Activated naive CD8-positive, alpha-beta T cell treated with anti-CD3 and anti-CD28 coated beads, Interleukin-2, amount 10 ng/mL, durations not matched to agents 7 days and 5 days (primary cell): ENCODE measurements at regions not wholly inside any gene's neighbourhood (a gene's known extent, or its start where the extent isn't known, plus 50 kb on each side); places are given as distances from the start of the nearest gene placed in this dataset.
"Not testable (repeated sequence)": the region's sequence is repeated elsewhere in the genome, so short reads cannot be mapped to it uniquely, and the experiment has no call there.

ENCODE experiments used
- ATAC-seq: fragments of 150-1000 bp; cut with Tn5 transposase; one replicate; pipeline ENCODE4 v1.10.0; 2021; ENCODE audit warnings: low read depth, moderate library complexity
- POLR2A ChIA-PET: fragments of 350-600 bp; sonication (Branson Sonifier 250); formaldehyde crosslinking; loops from one replicate; lab custom pipeline; 2021; ENCODE audit warnings: antibody characterized with exemption; lab: Charles Lee
- DNase-seq: peaks from one replicate; pipeline ENCODE4 v3.0.0; 2021
- H3K27ac Mint-ChIP-seq: one replicate; pipeline ENCODE4 v1.8.0; 2022; ENCODE audit warnings: mild to moderate bottlenecking, mixed read lengths
- H3K27me3 Mint-ChIP-seq: one replicate; pipeline ENCODE4 v1.8.0; 2022; ENCODE audit warnings: mild to moderate bottlenecking, moderate library complexity, mixed read lengths
- H3K36me3 Mint-ChIP-seq: one replicate; pipeline ENCODE4 v1.8.0; 2021; ENCODE audit warnings: mild to moderate bottlenecking, mixed read lengths
- H3K4me1 Mint-ChIP-seq: one replicate; pipeline ENCODE4 v1.8.0; 2021; ENCODE audit warnings: mixed read lengths
- H3K4me3 Mint-ChIP-seq: one replicate; pipeline ENCODE4 v1.8.0; 2022; ENCODE audit warnings: mild to moderate bottlenecking, moderate library complexity, mixed read lengths
- H3K9me3 Mint-ChIP-seq: one replicate; pipeline ENCODE4 v1.8.0; 2021; ENCODE audit warnings: mixed read lengths

DNA sequence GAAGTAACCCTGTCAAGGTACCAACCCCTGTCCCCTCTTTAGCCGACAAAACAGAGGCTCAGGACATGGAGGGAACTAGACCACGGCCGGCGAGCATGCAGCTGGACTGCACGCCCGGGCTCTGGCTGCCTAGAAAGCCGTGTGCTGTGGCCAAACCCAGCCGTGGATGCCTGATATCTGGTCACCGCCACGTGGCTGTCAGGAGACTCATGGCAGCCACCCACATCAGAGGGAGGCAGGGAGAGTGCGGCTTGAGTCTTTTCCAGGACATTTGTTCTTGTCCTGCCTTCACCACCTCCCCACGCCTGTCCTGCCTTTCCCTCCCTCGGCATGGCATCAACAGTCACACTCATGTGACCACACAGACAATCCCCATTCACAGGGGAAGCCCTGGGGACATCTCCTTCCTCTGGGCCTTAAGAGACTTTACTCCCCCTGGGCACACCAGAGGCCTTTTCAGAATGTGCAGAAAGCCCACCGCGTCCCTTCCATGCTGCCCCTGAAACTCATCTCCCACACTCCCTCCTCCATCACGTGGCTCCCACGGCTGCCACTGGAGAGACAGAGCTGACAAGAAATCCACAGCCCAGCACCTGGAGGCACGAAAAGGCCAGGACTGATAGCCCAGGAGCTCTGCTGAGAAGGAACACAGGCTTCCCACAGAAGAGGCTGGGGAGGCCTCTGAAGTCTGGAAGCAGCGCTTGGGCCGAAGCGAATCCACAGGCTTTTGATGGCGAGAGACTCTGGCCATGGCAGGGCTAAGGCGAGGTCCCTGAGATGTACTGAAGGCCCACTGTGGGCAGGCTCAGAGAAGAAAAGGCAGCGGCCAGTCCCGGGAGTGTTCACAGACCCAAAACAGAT, 71.2 kb upstream of the IQSEC1 start:
- DNase-seq = peak; percentile 23
- no peak overlapping the region for H3K27ac Mint-ChIP-seq
- POLR2A ChIA-PET = no interaction called here
- H3K4me1 Mint-ChIP-seq = no peaks in the 10 kb centered on the region
- H3K27me3 Mint-ChIP-seq = peaks cover 4% of the 10 kb centered on the region
- H3K4me3 Mint-ChIP-seq = no peak overlapping the region
- H3K36me3 Mint-ChIP-seq = no peaks in the 10 kb centered on the region
- no peak for ATAC-seq
- H3K9me3 Mint-ChIP-seq = no peaks in the 10 kb centered on the region

DNA sequence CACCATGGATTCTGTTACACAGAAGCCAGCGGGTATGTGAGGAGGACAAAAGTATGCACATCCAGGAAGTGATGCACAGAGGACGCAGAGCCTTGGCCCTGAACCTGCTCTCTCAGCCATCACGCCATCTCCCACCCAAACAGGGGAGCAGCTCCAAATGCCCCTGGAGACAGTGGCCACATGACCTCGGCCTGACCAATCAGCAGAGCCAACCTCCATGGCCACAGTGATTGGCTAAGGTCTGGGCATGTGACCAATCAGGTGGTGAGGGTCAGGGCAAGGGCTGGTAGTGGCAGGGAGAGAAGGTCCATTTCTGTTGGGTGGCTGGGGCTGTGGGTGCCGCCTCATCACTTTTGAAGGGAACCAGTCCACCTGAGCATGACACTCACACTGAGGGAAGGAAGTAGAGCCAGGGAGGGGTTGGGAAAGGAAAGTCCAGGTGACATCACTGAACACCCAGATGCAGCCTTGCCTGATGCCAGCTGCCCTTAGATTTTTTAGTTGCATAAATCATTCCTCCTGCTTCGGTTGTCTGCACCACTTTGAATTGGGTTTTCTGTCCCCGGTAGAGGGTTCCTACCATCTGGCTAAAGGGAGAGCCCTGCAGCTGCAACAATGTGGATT, 70.3 kb upstream of the IQSEC1 start:
- no peak overlapping the region for H3K27ac Mint-ChIP-seq
- no peaks in the 10 kb centered on the region for H3K4me1 Mint-ChIP-seq
- H3K9me3 Mint-ChIP-seq = no peaks in the 10 kb centered on the region
- POLR2A ChIA-PET = no interaction called here
- ATAC-seq = no peak
- peaks cover 4% of the 10 kb centered on the region for H3K27me3 Mint-ChIP-seq
- DNase-seq = peak; percentile 13
- no peak overlapping the region for H3K4me3 Mint-ChIP-seq
- H3K36me3 Mint-ChIP-seq = no peaks in the 10 kb centered on the region

DNA sequence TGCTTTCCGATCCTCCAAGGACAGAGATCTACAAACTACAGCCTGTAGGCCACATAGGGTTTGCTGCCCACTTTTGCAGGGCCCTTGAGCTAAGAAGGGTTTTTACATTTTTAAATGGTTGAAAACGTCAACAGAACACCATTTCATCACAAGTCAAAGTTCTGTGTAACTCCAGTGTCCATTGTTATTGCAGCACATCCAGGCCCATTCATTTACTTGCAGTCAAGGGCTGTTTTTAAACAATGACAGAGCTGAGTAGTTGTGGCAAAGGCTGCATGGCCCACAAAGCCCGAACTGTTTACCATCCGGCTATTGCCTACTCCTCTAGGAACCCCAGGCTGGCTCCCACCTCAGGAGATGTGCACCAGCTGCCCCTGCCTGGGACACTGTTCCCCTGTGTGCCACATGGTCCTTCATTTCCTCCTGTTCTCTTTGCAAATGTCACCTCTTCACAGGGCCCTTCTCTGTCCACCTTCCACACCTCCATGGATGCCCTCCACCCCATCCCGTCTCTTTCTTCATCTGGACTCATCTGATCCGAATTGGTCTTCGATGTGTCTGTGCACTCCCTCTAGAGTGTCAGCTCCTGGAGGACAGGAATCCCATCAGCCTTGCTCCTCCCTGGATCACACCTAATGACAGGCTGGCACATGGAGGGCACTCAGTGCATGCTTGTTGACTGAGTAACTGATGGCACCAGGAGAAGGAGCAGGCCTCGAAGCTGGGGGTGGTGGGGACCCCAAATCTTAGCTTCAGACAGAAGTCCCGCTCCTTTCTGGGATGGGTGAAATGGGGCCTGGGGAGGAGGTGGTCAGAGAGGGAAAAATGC, 69.5 kb upstream of the IQSEC1 start:
- Mint-ChIP-seq H3K27ac (no peak overlapping the region), H3K36me3 (no peaks in the 10 kb centered on the region), H3K4me1 (no peaks in the 10 kb centered on the region), H3K27me3 (peaks cover 4% of the 10 kb centered on the region), H3K9me3 (no peaks in the 10 kb centered on the region), H3K4me3 (no peak overlapping the region)
- peak; percentile 15 for DNase-seq
- POLR2A ChIA-PET = no interaction called here
- no peak for ATAC-seq

DNA sequence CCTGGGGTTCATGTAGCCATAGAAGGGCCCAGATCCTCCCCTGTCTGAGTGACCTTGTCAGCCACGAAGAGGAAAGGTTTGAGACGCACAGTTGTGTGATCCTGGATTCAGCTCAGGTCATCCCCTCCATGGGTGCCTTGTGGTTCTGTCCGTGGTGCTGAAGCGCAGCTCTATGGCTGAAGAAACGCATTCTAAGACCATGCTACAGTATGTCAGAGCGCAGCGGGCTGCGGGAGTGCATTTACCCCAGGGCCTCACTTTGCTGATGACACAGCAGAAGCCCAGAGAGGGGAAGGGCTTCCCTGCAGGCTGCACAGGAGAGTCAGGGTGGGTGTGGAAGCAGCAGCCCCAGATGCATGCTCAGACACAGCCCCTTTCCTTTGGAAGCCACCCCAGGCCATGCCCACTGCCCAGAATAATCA, 68.8 kb upstream of the IQSEC1 start:
- Mint-ChIP-seq H3K4me1 (no peaks in the 10 kb centered on the region), H3K9me3 (no peaks in the 10 kb centered on the region), H3K27ac (no peak overlapping the region), H3K4me3 (no peak overlapping the region), H3K27me3 (peaks cover 4% of the 10 kb centered on the region), H3K36me3 (no peaks in the 10 kb centered on the region)
- POLR2A ChIA-PET = interaction anchor here (1.2 kb wide), 1 partner anchor 14 kb away, joined by 3 read pairs; no protein-coding TSS in a partner anchor
- ATAC-seq (peak; percentile 74), DNase-seq (peak; percentile 57)

DNA sequence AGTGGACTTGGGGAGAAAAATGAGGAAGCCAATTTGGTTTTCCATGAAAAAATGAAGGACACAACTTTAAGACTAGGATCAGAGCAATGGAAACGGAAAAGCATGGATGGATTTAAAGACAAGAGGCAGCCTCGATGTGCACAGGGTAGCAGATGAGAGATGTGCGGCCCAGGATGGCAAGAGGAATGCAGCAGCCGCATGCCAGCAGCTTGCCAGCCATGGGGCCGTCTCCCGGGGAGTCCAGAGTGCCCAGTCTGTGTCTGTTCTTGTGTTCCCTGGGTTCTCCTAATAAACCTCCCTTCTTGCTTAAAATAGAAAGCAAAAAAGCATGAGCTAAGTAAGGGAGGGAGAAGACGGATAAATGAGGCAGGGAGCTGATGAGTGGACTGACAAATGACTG, 68.0 kb upstream of the IQSEC1 start:
- ATAC-seq = no peak
- H3K27ac Mint-ChIP-seq = no peak overlapping the region
- H3K9me3 Mint-ChIP-seq = no peaks in the 10 kb centered on the region
- H3K27me3 Mint-ChIP-seq = peaks cover 4% of the 10 kb centered on the region
- POLR2A ChIA-PET = interaction anchor here (1.2 kb wide), 1 partner anchor 15 kb away, joined by 3 read pairs; no protein-coding TSS in a partner anchor
- DNase-seq = no peak
- no peak overlapping the region for H3K4me3 Mint-ChIP-seq
- no peaks in the 10 kb centered on the region for H3K36me3 Mint-ChIP-seq
- no peaks in the 10 kb centered on the region for H3K4me1 Mint-ChIP-seq

DNA sequence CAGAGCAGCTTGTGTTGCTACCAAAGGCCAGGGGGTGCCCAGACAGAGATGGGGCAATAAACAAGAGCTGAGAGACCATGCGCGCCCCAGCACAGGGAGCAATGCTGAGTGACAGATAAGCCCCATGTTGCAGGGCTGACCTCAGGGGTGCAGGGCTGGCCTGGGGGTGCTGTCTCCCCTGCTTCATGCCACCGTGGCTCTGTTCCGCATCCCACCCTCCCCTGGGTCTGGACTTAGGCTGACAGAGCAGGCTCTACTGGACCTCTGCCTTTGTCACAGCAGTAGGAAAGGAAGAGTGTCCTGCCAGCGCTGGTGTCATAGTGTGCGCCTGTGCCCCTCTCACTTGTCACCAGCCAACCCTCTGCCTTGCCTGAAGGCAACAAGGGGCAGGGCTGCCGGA, 67.4 kb upstream of the IQSEC1 start:
- peak; percentile 10 for DNase-seq
- POLR2A ChIA-PET = no interaction called here
- no peaks in the 10 kb centered on the region for H3K9me3 Mint-ChIP-seq
- no peak overlapping the region for H3K4me3 Mint-ChIP-seq
- peaks cover 4% of the 10 kb centered on the region for H3K27me3 Mint-ChIP-seq
- no peaks in the 10 kb centered on the region for H3K4me1 Mint-ChIP-seq
- no peaks in the 10 kb centered on the region for H3K36me3 Mint-ChIP-seq
- no peak overlapping the region for H3K27ac Mint-ChIP-seq
- ATAC-seq = no peak

DNA sequence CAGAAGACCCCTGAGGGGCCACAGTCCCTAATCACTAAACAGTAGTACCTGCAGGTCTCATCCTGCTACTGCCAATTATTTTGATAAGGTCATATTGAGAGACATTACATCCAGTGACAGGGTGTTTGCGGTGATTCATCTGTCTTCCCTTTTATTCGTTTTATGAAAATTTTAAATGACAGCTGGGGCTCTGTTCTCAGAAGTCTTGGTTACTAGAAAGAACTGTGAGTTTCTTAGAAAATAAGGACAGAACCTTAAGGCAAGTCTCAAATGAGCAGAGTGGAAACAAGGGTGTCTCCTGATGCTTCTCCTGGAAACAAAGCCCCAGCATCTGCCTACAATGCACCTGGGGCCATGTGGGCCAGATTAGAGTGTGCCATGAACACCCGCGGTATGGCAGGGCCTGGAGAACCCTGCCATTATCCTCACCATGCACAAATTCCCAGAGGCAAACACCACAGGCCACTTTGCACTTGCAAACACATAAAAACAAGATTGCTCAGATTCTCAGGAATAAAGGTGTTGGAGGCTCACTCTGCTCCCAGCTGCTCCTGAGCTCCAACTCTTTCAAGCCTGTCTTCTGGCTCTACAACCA, 66.3 kb upstream of the IQSEC1 start:
- ATAC-seq = no peak
- Mint-ChIP-seq H3K36me3 (no peaks in the 10 kb centered on the region), H3K4me3 (no peak overlapping the region), H3K4me1 (no peaks in the 10 kb centered on the region), H3K9me3 (no peaks in the 10 kb centered on the region), H3K27me3 (peaks cover 4% of the 10 kb centered on the region), H3K27ac (no peak overlapping the region)
- no peak for DNase-seq
- POLR2A ChIA-PET = no interaction called here

DNA sequence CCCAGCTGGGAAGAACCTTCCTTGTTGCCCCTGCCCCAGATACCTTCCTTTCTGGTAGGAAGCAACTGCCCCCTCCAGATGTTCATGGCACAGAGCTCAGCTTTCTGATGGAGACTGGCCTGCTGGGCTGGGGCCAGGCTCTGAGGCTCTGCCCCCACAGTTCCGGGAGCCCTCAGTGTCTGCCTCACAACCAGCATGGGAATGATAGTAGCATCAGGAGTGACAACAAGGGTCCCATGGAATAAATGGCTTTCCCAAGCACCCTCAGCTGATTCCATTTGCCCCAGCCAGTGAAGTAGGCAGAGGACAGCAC, 65.6 kb upstream of the IQSEC1 start:
- Mint-ChIP-seq H3K9me3 (no peaks in the 10 kb centered on the region), H3K36me3 (no peaks in the 10 kb centered on the region), H3K4me3 (no peak overlapping the region), H3K27me3 (peaks cover 4% of the 10 kb centered on the region), H3K4me1 (no peaks in the 10 kb centered on the region), H3K27ac (no peak overlapping the region)
- POLR2A ChIA-PET = no interaction called here
- ATAC-seq (no peak), DNase-seq (no peak)

DNA sequence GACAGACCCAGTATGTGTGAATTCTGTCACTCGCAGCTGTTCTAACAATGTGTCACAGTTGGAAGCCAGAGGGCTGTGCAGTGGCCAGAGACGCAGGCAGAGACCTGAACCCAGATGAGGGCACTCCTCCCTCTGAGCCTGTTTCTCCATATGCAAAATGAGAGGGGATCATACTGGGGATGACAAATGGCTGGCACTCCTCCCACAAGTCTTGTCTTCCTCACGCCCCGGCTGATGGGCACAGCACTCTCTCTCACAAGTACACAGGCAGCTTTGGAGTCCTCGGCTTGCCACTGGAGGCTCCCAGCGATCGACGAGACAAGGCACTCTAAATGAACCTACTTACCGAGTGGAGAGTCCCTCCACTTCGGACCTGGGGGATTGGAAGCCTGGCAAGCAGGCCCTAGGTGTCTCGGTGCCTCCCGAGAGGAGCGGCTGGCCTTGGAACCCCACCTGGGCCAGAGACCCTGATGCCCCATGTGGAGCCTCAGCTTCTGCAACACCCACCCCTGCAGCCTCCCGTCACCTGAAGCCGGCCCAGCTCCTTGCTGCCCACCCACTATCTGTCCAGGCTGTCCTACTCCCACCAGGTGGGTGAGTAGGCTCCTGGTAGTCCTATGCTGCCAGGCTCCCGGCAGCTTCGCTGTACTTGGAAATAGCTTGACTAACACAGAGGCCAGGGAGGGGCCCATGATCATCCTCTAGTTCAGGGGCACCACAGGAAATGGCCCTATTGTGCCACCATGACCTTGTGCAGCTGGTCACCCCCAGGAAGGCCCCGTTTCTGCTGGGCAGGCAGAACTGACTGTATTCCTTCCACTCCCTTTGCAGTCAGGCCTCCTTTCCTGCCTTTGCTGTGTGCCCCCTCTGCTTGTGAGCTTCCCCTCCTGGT, 65.0 kb upstream of the IQSEC1 start:
- no peaks in the 10 kb centered on the region for H3K4me1 Mint-ChIP-seq
- POLR2A ChIA-PET = interaction anchor here (0.6 kb wide), 1 partner anchor 139 kb away, joined by 9 read pairs; no protein-coding TSS in a partner anchor
- H3K4me3 Mint-ChIP-seq = no peak overlapping the region
- no peak for ATAC-seq
- H3K27me3 Mint-ChIP-seq = peaks cover 4% of the 10 kb centered on the region
- no peaks in the 10 kb centered on the region for H3K9me3 Mint-ChIP-seq
- no peaks in the 10 kb centered on the region for H3K36me3 Mint-ChIP-seq
- DNase-seq = peak; percentile 11
- H3K27ac Mint-ChIP-seq = no peak overlapping the region

DNA sequence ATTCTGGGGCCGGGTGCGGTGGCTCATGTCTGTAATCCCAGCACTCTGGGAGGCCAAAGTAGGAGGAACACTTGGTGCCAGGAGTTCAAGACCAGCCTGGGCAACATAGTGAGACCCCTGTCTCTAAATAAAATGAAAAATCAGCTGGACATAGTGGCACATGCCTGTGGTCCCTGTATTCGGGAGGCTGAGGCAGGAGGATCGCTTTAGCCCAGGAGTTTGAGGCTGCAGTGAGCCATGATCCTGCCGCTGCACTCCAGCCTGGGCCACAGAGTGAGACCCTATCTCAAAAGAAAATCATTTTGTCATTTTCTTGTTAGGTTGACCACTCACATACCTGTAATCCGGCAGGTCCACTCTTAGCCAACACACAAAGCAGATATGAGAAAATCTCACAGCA, 63.6 kb upstream of the IQSEC1 start:
- H3K36me3 Mint-ChIP-seq, H3K4me3 Mint-ChIP-seq, POLR2A ChIA-PET, H3K4me1 Mint-ChIP-seq, DNase-seq, ATAC-seq, H3K9me3 Mint-ChIP-seq, H3K27ac Mint-ChIP-seq: not testable (repeated sequence)
- H3K27me3 Mint-ChIP-seq = peaks cover 15% of the 10 kb centered on the region

DNA sequence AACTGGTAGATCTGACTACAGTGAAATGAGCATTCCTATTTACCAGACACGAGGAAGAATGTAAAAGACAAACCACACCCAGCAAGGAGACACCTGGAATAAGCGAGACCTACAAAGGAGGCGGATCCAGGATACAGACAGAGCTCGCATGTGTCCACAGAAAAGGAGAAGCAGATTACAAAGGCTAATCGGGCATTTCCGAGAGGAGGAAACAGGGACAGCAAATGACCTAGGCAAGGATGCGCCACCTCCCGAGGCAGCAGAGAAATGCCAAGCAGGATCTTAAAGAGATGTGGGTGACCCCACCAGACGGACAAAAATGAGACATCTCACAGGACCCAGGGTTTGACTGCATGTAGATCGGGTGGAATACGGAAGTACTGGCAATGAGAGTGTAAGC, 63.2 kb upstream of the IQSEC1 start:
- Mint-ChIP-seq H3K4me1 (peaks cover 5% of the 10 kb centered on the region), H3K36me3 (no peaks in the 10 kb centered on the region), H3K4me3 (no peak overlapping the region), H3K9me3 (no peaks in the 10 kb centered on the region), H3K27me3 (peaks cover 19% of the 10 kb centered on the region), H3K27ac (no peak overlapping the region)
- DNase-seq (peak; percentile 9), ATAC-seq (no peak)
- POLR2A ChIA-PET = no interaction called here

DNA sequence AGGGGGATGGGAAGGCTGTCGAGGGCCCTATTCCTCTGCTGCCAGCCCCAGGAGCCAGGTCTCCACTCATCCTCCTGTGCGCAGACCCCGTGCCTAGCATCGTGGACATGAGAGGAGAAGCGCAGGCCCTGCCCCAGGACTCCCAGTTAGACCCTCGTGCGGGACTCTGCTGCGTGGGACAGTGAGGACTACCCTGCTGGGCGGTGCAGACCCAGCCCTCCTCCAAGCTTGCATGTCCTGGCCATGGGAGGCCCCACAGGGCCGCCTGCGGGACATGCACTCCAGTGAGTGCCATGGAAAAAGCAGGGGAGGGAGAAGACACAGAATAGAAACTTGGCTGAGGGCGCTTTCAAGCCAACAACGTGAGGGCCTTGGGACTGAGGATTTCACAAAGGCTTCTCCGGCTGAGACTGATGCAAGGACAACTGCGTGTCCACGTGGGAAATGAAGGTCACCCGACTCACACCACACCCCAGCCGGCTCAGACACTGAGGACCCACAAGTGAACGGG, 62.6 kb upstream of the IQSEC1 start:
- Mint-ChIP-seq H3K9me3 (no peaks in the 10 kb centered on the region), H3K36me3 (no peaks in the 10 kb centered on the region), H3K27ac (no peak overlapping the region), H3K4me1 (peaks cover 5% of the 10 kb centered on the region), H3K27me3 (peaks cover 19% of the 10 kb centered on the region), H3K4me3 (no peak overlapping the region)
- no peak for ATAC-seq
- POLR2A ChIA-PET = no interaction called here
- peak; percentile 15 for DNase-seq
